Activated T-cell treated with anti-CD3 and anti-CD28 coated beads, Interleukin-2, amount 50 U/mL, for 24 hours (primary cell): ENCODE measurements at regions not wholly inside any gene's neighbourhood (a gene's known extent, or its start where the extent isn't known, plus 50 kb on each side); places are given as distances from the start of the nearest gene placed in this dataset.
"Not testable (repeated sequence)": the region's sequence is repeated elsewhere in the genome, so short reads cannot be mapped to it uniquely, and the experiment has no call there.

ENCODE experiments used
- DNase-seq: peaks from one replicate; pipeline ENCODE4 v3.0.0-alpha.2; 2020
- H3K27ac Mint-ChIP-seq: 2 replicates; pipeline ENCODE4 v1.8.0; 2020; ENCODE audit warnings: mild to moderate bottlenecking, mixed read lengths
- H3K27me3 Mint-ChIP-seq: 2 replicates; pipeline ENCODE4 v1.8.0; 2020; ENCODE audit warnings: mixed read lengths
- H3K36me3 Mint-ChIP-seq: 2 replicates; pipeline ENCODE4 v1.8.0; 2020; ENCODE audit warnings: low read depth, mixed read lengths
- H3K4me1 Mint-ChIP-seq: 2 replicates; pipeline ENCODE4 v1.8.0; 2020; ENCODE audit warnings: low read depth, mixed read lengths
- H3K4me3 Mint-ChIP-seq: 2 replicates; pipeline ENCODE4 v1.8.0; 2020; ENCODE audit warnings: mild to moderate bottlenecking, moderate library complexity, mixed read lengths
- H3K9me3 Mint-ChIP-seq: 2 replicates; pipeline ENCODE4 v1.8.0; 2020; ENCODE audit warnings: mixed read lengths

GRCh38 chr16:76071690-76072089 is 205.5 kb upstream of the CNTNAP4 start:
- Mint-ChIP-seq H3K27me3 (no peaks in the 10 kb centered on the region), H3K4me1 (no peaks in the 10 kb centered on the region), H3K27ac (no peak overlapping the region), H3K4me3 (no peak overlapping the region), H3K9me3 (no peaks in the 10 kb centered on the region), H3K36me3 (no peaks in the 10 kb centered on the region)
- DNase-seq: no peak

DNA sequence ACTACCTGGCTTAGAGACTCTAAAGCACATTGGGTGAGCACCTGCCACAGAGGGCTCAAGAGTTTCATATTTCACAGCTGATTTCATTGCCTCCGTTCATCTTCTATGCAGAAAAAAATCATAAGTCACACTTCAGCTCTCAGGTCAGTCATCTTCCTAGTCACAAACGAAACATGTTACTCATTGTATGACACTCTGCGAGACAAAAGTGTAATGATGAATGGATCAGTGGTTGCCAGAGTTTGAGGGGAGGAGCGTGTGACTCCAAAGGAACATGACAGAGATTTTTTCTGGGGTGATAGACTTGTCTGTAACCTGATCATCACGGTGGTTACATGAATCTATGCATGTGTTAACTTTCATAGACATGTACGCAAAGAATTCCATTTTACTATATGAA is 195.2 kb upstream of the CNTNAP4 start:
- Mint-ChIP-seq H3K36me3 (no peaks in the 10 kb centered on the region), H3K4me1 (no peaks in the 10 kb centered on the region), H3K9me3 (no peaks in the 10 kb centered on the region), H3K27ac (no peak overlapping the region), H3K4me3 (no peak overlapping the region), H3K27me3 (no peaks in the 10 kb centered on the region)
- DNase-seq: no peak

DNA sequence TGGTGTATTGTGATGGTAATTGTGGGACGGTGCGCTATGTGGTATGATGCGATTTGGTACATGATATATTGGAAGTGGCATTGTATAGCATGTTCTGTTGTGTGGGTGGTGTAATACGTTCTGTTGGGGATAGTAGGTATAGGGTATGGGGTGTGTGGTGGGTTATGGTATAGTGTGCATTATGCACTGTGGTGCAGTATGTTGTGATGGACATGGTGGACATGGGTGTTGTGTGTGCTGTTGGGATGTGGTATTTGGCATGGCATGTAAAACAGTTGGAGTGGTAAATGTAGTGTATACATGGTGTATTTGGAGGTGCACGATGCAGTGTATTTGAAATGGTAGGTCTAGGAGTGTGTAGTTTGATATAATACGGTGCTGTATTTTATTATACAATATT is 170.6 kb upstream of the CNTNAP4 start:
- Mint-ChIP-seq H3K9me3 (peaks cover 19% of the 10 kb centered on the region), H3K27ac (no peak overlapping the region), H3K4me3 (no peak overlapping the region), H3K36me3 (no peaks in the 10 kb centered on the region), H3K4me1 (no peaks in the 10 kb centered on the region), H3K27me3 (no peaks in the 10 kb centered on the region)
- DNase-seq: no peak

- Mint-ChIP-seq H3K27ac (no peak overlapping the region), H3K4me3 (no peak overlapping the region), H3K27me3 (no peaks in the 10 kb centered on the region), H3K4me1 (no peaks in the 10 kb centered on the region), H3K9me3 (peaks cover 13% of the 10 kb centered on the region), H3K36me3 (no peaks in the 10 kb centered on the region)
- DNase-seq: no peak
Measured at GRCh38 chr16:76108460-76108859, 168.7 kb upstream of the CNTNAP4 start.

DNA sequence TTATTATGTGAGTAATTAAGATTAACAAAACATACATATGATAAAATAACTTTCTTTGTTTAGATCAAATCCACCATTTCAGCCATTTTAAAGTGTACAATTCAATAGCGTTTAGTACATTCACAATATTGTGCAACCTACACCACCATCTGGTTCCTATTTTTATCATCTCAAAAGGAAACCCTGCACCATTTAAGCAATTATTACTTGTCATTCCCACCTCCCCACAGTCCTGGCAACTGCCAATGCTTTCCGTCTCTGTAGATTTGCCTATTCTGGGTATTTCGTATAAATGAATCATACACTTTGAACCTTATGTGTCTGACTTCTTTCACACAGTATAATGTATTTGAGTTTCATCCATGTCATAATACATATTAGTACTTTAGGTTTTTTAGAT is 162.5 kb upstream of the CNTNAP4 start:
- H3K27me3 Mint-ChIP-seq: no peaks in the 10 kb centered on the region
- H3K36me3 Mint-ChIP-seq: no peaks in the 10 kb centered on the region
- DNase-seq: no peak
- peaks cover 18% of the 10 kb centered on the region for H3K9me3 Mint-ChIP-seq
- H3K4me3 Mint-ChIP-seq: no peak overlapping the region
- no peak overlapping the region for H3K27ac Mint-ChIP-seq
- no peaks in the 10 kb centered on the region for H3K4me1 Mint-ChIP-seq

- no peak overlapping the region for H3K27ac Mint-ChIP-seq
- H3K36me3 Mint-ChIP-seq: no peaks in the 10 kb centered on the region
- H3K4me3 Mint-ChIP-seq: no peak overlapping the region
- H3K4me1 Mint-ChIP-seq: no peaks in the 10 kb centered on the region
- peaks cover 16% of the 10 kb centered on the region for H3K9me3 Mint-ChIP-seq
- no peaks in the 10 kb centered on the region for H3K27me3 Mint-ChIP-seq
- no peak for DNase-seq
Measured at GRCh38 chr16:76118344-76118743, 158.9 kb upstream of the CNTNAP4 start.

DNA sequence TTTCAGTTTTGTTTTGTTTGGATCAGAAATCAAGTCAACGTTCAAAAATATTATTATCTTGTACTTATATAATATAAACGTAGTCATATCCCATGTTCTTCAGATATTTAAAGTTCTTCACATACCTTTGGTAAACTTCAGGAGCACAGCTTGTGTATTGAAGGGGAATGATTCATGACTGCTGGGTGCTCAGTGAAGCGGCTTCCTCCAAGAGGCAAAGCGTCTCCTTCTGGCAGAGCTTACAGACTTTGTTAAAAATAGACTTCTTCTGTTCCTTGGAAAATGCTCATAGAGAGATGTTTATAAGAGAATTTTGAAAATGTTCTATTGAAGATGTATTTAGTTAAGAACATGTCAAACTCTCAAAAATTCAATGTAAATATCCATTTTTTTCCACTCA is 155.6 kb upstream of the CNTNAP4 start:
- Mint-ChIP-seq H3K4me3 (no peak overlapping the region), H3K27ac (no peak overlapping the region)

DNA sequence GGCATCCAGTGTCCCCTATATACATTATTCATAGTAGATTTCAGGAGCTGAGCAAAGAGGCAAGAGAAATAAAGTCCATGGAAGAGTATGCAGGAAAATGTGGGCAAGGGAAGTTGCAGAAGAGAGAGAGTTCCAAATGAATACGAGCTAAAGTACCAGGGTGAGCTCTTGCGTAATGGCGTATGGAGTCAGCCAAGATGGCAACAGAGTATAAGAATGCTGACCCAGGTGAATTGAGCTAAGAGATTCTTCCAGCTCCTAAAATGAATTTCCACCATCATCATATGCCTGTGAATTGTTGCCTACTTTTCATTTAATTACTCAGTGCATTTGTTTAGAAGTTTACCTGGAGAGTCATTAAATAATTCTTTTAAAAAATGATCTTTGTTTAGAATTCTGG is 153.2 kb upstream of the CNTNAP4 start:
- H3K36me3 Mint-ChIP-seq: no peaks in the 10 kb centered on the region
- no peak overlapping the region for H3K4me3 Mint-ChIP-seq
- no peak overlapping the region for H3K27ac Mint-ChIP-seq
- H3K4me1 Mint-ChIP-seq: no peaks in the 10 kb centered on the region
- DNase-seq: no peak
- H3K9me3 Mint-ChIP-seq: peaks cover 11% of the 10 kb centered on the region
- H3K27me3 Mint-ChIP-seq: no peaks in the 10 kb centered on the region

More for the DNA sequence above, 155.6 kb upstream of the CNTNAP4 start:
- DNase-seq: no peak
- H3K36me3 Mint-ChIP-seq: no peaks in the 10 kb centered on the region
- H3K9me3 Mint-ChIP-seq: peaks cover 16% of the 10 kb centered on the region
- H3K27me3 Mint-ChIP-seq: no peaks in the 10 kb centered on the region
- no peaks in the 10 kb centered on the region for H3K4me1 Mint-ChIP-seq

DNA sequence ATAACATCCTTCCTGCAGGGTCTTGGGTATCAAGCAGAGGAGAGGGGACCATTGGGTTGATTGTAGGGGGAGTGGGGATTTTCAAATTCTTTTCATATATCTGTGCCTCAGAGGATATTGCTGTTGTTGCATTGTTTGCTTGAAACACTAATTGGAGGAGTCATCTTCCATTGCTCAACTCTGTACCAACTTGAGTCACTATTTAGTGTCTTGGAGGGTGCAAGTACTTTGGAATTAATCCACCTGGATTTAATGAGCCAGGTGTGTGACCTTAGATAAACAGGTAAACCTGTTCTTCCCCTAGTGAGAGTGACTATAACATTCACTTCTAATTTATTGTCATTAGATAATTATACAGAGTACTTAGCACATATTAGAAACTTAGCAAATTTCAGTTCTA is 151.3 kb upstream of the CNTNAP4 start:
- H3K9me3 Mint-ChIP-seq: peaks cover 19% of the 10 kb centered on the region
- H3K36me3 Mint-ChIP-seq: no peaks in the 10 kb centered on the region
- no peak for DNase-seq
- no peak overlapping the region for H3K4me3 Mint-ChIP-seq
- H3K4me1 Mint-ChIP-seq: no peaks in the 10 kb centered on the region
- H3K27ac Mint-ChIP-seq: no peak overlapping the region
- no peaks in the 10 kb centered on the region for H3K27me3 Mint-ChIP-seq

GRCh38 chr16:76138056-76138455 is 139.1 kb upstream of the CNTNAP4 start:
- H3K4me1 Mint-ChIP-seq, H3K27me3 Mint-ChIP-seq, H3K4me3 Mint-ChIP-seq, H3K9me3 Mint-ChIP-seq, H3K27ac Mint-ChIP-seq, H3K36me3 Mint-ChIP-seq, DNase-seq: not testable (repeated sequence)

GRCh38 chr16:76157629-76158028 is 119.6 kb upstream of the CNTNAP4 start:
- DNase-seq: no peak
- no peaks in the 10 kb centered on the region for H3K27me3 Mint-ChIP-seq
- H3K9me3 Mint-ChIP-seq: no peaks in the 10 kb centered on the region
- no peak overlapping the region for H3K4me3 Mint-ChIP-seq
- H3K36me3 Mint-ChIP-seq: no peaks in the 10 kb centered on the region
- no peak overlapping the region for H3K27ac Mint-ChIP-seq
- H3K4me1 Mint-ChIP-seq: no peaks in the 10 kb centered on the region

DNA sequence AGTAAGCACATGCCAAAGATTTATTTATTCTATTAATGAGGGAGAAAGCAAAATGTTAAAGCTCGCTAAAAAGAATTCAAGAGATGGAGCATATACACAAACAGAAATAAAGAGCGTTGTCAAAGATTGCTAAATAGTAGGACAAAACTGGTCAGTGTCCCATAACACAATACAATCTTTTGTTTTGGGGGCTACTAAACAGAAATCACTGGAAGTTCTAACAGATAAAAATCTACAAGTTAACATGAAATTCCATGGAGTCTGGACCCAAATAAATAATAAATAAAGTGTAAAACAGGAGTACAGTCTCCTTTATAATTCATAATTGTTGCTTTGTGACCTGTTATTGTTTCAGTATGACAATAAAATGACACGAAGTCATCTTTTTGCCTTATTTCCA is 115.2 kb upstream of the CNTNAP4 start:
- H3K9me3 Mint-ChIP-seq: peaks cover 4% of the 10 kb centered on the region
- no peaks in the 10 kb centered on the region for H3K4me1 Mint-ChIP-seq
- H3K36me3 Mint-ChIP-seq: no peaks in the 10 kb centered on the region
- no peaks in the 10 kb centered on the region for H3K27me3 Mint-ChIP-seq
- no peak for DNase-seq
- H3K27ac Mint-ChIP-seq: no peak overlapping the region
- H3K4me3 Mint-ChIP-seq: no peak overlapping the region

GRCh38 chr16:76164970-76165558 is 112.1 kb upstream of the CNTNAP4 start:
- Mint-ChIP-seq H3K27ac (no peak overlapping the region), H3K36me3 (no peaks in the 10 kb centered on the region), H3K9me3 (peaks cover 6% of the 10 kb centered on the region), H3K4me3 (no peak overlapping the region), H3K4me1 (no peaks in the 10 kb centered on the region), H3K27me3 (no peaks in the 10 kb centered on the region)
- no peak for DNase-seq

GRCh38 chr16:76175718-76176117 is 101.5 kb upstream of the CNTNAP4 start:
- Mint-ChIP-seq H3K9me3 (peaks cover 20% of the 10 kb centered on the region), H3K4me1 (no peaks in the 10 kb centered on the region), H3K4me3 (no peak overlapping the region), H3K27ac (no peak overlapping the region), H3K27me3 (no peaks in the 10 kb centered on the region), H3K36me3 (no peaks in the 10 kb centered on the region)
- DNase-seq: no peak

GRCh38 chr16:76176153-76176552 is 101.0 kb upstream of the CNTNAP4 start:
- Mint-ChIP-seq H3K9me3 (peaks cover 20% of the 10 kb centered on the region), H3K4me3 (no peak overlapping the region), H3K27ac (no peak overlapping the region), H3K36me3 (no peaks in the 10 kb centered on the region), H3K27me3 (no peaks in the 10 kb centered on the region), H3K4me1 (no peaks in the 10 kb centered on the region)
- no peak for DNase-seq

DNA sequence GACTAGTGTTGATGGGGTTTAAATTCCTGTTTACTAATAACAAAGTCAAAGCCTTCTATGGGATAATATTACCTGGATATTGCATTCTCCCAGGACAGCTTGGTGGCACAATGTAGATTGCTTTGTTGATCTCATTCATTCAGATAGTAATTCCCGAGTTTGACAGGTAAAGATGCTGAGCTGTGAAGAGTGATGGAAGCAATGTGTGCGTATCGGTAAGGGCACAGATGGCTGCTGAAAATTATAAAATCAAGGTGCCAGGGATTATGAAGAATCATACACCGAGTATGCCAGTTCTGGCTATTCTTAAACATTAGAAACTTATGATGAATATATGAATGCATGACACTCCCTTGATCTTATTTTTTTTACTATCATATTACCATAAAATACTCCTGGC is 100.6 kb upstream of the CNTNAP4 start:
- Mint-ChIP-seq H3K36me3 (no peaks in the 10 kb centered on the region), H3K27ac (no peak overlapping the region), H3K27me3 (no peaks in the 10 kb centered on the region), H3K9me3 (peaks cover 18% of the 10 kb centered on the region), H3K4me3 (no peak overlapping the region), H3K4me1 (no peaks in the 10 kb centered on the region)
- DNase-seq: no peak
